HepG2 (cell line): ENCODE measurements at regions not wholly inside any gene's neighbourhood (a gene's known extent, or its start where the extent isn't known, plus 50 kb on each side); places are given as distances from the start of the nearest gene placed in this dataset.

Experiments used
- ATAC-seq: fragments of 200-7000 bp; cut with Tn5 transposase; 3 replicates; pipeline ENCODE4 v1.9.1; 2020; ENCODE audit warnings: mild to moderate bottlenecking, moderate library complexity
- BruUV-seq: library from RNA; stranded (reverse); fragments of 400-500 nt; replicated peaks from 2 replicates; lab custom pipeline; 2021; lab: Mats Ljungman, UMichigan
- CTCF ChIA-PET: fragments of 300-600 bp; formaldehyde crosslinking; extraction: SDS; loops from one replicate; lab custom pipeline; 2021; ENCODE audit warnings: low total read pairs, inconsistent platforms, low intra/inter-chr PET ratio; lab: Yijun Ruan, JAX
- POLR2A ChIA-PET: fragments of 350-600 bp; sonication (Branson Sonifier 250); formaldehyde crosslinking; loops from one replicate; lab custom pipeline; 2020; ENCODE audit warnings: antibody characterized with exemption, inconsistent platforms; lab: Yijun Ruan, JAX
- DNase-seq: peaks from one replicate; pipeline ENCODE4 v3.0.0-alpha.2; 2015; ENCODE audit warnings: low spot score
- FAIRE-seq: peaks from 3 replicates; lab custom pipeline; 2011; peaks lifted over from hg19 to GRCh38; lab: Jason Lieb, UNC
- H2AFZ ChIP-seq: one replicate; pipeline ENCODE4 v1.6.1; 2011; ENCODE audit warnings: low read length, inconsistent platforms
- H3K27ac ChIP-seq: fragments of 300-600 bp; 3 replicates; pipeline ENCODE4 v1.8.0; 2011; ENCODE audit warnings: mixed run types, mild to moderate bottlenecking, mixed read lengths, low read length, inconsistent platforms; ENCODE audit not compliant: insufficient read depth; ENCODE audit errors: extremely low read length
- H3K27me3 ChIP-seq, 2 experiments: fragments of 200-600 bp in 1 of 2; 2 replicates in 1 of 2; 3 replicates in 1 of 2; pipeline versions ENCODE4 v1.6.0 to v1.8.0; 2011; ENCODE audit warnings: low read length in 2 of 2, mild to moderate bottlenecking in 2 of 2, moderate library complexity in 2 of 2, inconsistent platforms in 1 of 2; ENCODE audit not compliant: insufficient read depth in 2 of 2, control insufficient read depth in 1 of 2
- H3K36me3 ChIP-seq, 2 experiments: fragments of 200-600 bp in 1 of 2; replicated peaks in 1 of 2; 2 replicates in 1 of 2; 3 replicates in 1 of 2; pipeline versions ENCODE4 v1.5.1 to v1.8.0; 2011; ENCODE audit warnings: low read length in 2 of 2, inconsistent platforms in 1 of 2; ENCODE audit not compliant: insufficient read depth in 2 of 2, control insufficient read depth in 1 of 2
- H3K4me1 ChIP-seq: 2 replicates; pipeline ENCODE4 v1.5.1; 2012; ENCODE audit warnings: low read length, inconsistent platforms; ENCODE audit not compliant: insufficient read depth
- H3K4me2 ChIP-seq: 2 replicates; pipeline ENCODE4 v1.6.0; 2011; ENCODE audit warnings: low read depth, low read length, inconsistent platforms
- H3K4me3 ChIP-seq, 3 experiments: fragments of 200-600 bp in 1 of 3; sonication (generic), shearing (Covaris generic) in 1 of 3; replicated peaks in 1 of 3; 2 replicates each; pipeline ENCODE4 v1.5.1; 2011 to 2016; ENCODE audit warnings: low read length in 3 of 3, inconsistent platforms in 2 of 3, low read depth in 2 of 3, mild to moderate bottlenecking in 2 of 3, control low read depth in 1 of 3, mixed read lengths in 1 of 3; ENCODE audit not compliant: insufficient read depth in 1 of 3
- H3K79me2 ChIP-seq: one replicate; pipeline ENCODE4 v1.6.1; 2011; ENCODE audit warnings: low read length, inconsistent platforms; ENCODE audit not compliant: insufficient read depth
- H3K9ac ChIP-seq: 2 replicates; pipeline ENCODE4 v1.6.0; 2011; ENCODE audit warnings: mild to moderate bottlenecking, low read depth, low read length, inconsistent platforms; ENCODE audit not compliant: insufficient read depth
- H3K9me3 ChIP-seq: 2 replicates; pipeline ENCODE4 v1.5.1; 2012; ENCODE audit warnings: mild to moderate bottlenecking, low read length
- H4K20me1 ChIP-seq: 2 replicates; pipeline ENCODE4 v1.6.0; 2011; ENCODE audit warnings: inconsistent platforms, mild to moderate bottlenecking, low read length, moderate library complexity; ENCODE audit not compliant: insufficient read depth
- ESRRA ChIP-seq: sonication (generic); formaldehyde crosslinking; IDR thresholded peaks from 2 replicates; pipeline ENCODE4 v1.5.1; 2020; ENCODE audit warnings: mild to moderate bottlenecking, low read depth, missing genetic modification reagents
- GLI4 ChIP-seq: sonication (generic); formaldehyde crosslinking; IDR thresholded peaks from 2 replicates; pipeline ENCODE4 v1.5.1; 2020; ENCODE audit warnings: missing genetic modification reagents, mild to moderate bottlenecking, moderate library complexity, borderline replicate concordance
- GZF1 ChIP-seq: sonication (generic); formaldehyde crosslinking; IDR thresholded peaks from 2 replicates; pipeline ENCODE4 v1.5.1; 2020; ENCODE audit warnings: mild to moderate bottlenecking, missing genetic modification reagents
- NFIC ChIP-seq: IDR thresholded peaks from 2 replicates; pipeline ENCODE4 v1.6.1; 2012; ENCODE audit warnings: mild to moderate bottlenecking, low read length, inconsistent platforms
- PRPF4 ChIP-seq: fragments of 200-400 bp; formaldehyde crosslinking; IDR thresholded peaks from 2 replicates; pipeline ENCODE4 v1.6.1; 2016; ENCODE audit warnings: low read length, low read depth; ENCODE audit not compliant: poor library complexity, severe bottlenecking
- RNF2 ChIP-seq: fragments of 450-650 bp; conservative IDR thresholded peaks from 2 replicates; pipeline ENCODE4 v1.6.1; 2016; ENCODE audit warnings: low read depth
- SRSF4 ChIP-seq: fragments of 200-400 bp; formaldehyde crosslinking; IDR thresholded peaks from one replicate; pipeline ENCODE4 v1.6.1; 2018; ENCODE audit warnings: mild to moderate bottlenecking, low read depth, low read length, moderate library complexity; ENCODE audit not compliant: poor library complexity, severe bottlenecking
- TCF7 ChIP-seq: sonication (generic); IDR thresholded peaks from 2 replicates; pipeline ENCODE4 v1.6.1; 2016; ENCODE audit warnings: antibody characterized with exemption, low read depth
- WIZ ChIP-seq: sonication (generic); formaldehyde crosslinking; IDR thresholded peaks from 2 replicates; pipeline ENCODE4 v1.5.1; 2020; ENCODE audit warnings: mild to moderate bottlenecking, missing genetic modification reagents
- ZBTB21 ChIP-seq: sonication (generic); formaldehyde crosslinking; IDR thresholded peaks from 2 replicates; pipeline ENCODE4 v1.4.0; 2020; ENCODE audit warnings: missing genetic modification reagents
- ZKSCAN1 ChIP-seq: fragments of 150-350 bp; IDR thresholded peaks from 2 replicates; pipeline ENCODE4 v1.6.1; 2014; ENCODE audit warnings: low read length
- ZNF329 ChIP-seq: sonication (generic); formaldehyde crosslinking; IDR thresholded peaks from 2 replicates; pipeline ENCODE4 v1.9.0; 2021; ENCODE audit warnings: low read depth, mild to moderate bottlenecking, missing genetic modification reagents
- ZNF747 ChIP-seq: sonication (generic); formaldehyde crosslinking; IDR thresholded peaks from 2 replicates; pipeline ENCODE4 v1.8.1; 2023; ENCODE audit warnings: missing genetic modification reagents, mild to moderate bottlenecking, borderline replicate concordance
- WGBS: methylation state at CpG from one replicate; pipeline ENCODE4 v1.1.6; 2017; ENCODE audit warnings: low lambda C conversion rate; 5-methylcytosine and 5-hydroxymethylcytosine counted together
- in situ Hi-C: cut with HindIII; loops from 2 replicates; pipeline ENCODE4 v1.10.0; 2017; ENCODE audit warnings: low pct_unique_long_range_greater_than_20kb; ENCODE audit not compliant: extremely low pct_ligation_motif_present
- intact Hi-C: fragments of 100-400 bp; cut with micrococcal nuclease; formaldehyde crosslinking; loops from one replicate; pipeline ENCODE4 v1.10.0; 2022; ENCODE audit not compliant: unreplicated experiment
- TF ChIP-seq, protein P1 (sequence below): sonication (generic); formaldehyde crosslinking; conservative IDR thresholded peaks from 2 replicates; pipeline ENCODE4 v1.8.0; 2022; ENCODE audit warnings: low read depth, missing genetic modification reagents
- TF ChIP-seq, protein P2 (sequence below): sonication (generic); formaldehyde crosslinking; IDR thresholded peaks from 2 replicates; pipeline ENCODE4 v1.5.0; 2020; ENCODE audit warnings: missing genetic modification reagents
- TF ChIP-seq, protein P3 (sequence below): sonication (generic); formaldehyde crosslinking; IDR thresholded peaks from 2 replicates; pipeline ENCODE4 v1.4.0; 2020; ENCODE audit warnings: missing genetic modification reagents

DNA sequence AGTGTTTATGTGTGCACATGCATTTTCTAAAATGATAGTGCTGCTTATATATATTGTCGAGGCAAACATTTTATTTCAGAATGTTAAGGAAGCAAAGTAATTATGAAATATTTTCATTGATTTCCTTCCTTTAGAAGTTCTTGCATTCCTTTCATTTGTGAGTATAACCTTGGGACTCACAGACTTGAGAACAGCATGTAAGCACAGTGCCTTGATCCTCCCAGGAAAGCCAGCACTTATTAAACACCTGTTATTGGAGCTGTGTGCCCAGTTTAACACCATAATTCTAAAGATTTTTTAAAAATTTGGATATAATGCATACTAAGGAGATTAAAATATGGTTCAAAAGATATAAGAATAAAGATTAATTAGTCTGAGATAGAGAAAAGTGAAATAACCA, 554.4 kb upstream of the FAM98A start:
- Histone ChIP-seq H2AFZ (no peak overlapping the region), H3K9ac (no peak overlapping the region), H3K4me2 (no peak overlapping the region), H3K9me3 (peaks cover 39% of the 10 kb centered on the region), H3K79me2 (no peaks in the 10 kb centered on the region), H4K20me1 (no peaks in the 10 kb centered on the region), H3K27ac (no peak overlapping the region), H3K36me3 (no peaks in the 10 kb centered on the region), H3K4me3 (no peak overlapping the region), H3K27me3 (no peaks in the 10 kb centered on the region), H3K4me1 (no peaks in the 10 kb centered on the region)
- TF ChIP-seq GLI4 (no peak), NFIC (no peak), RNF2 (no peak), TCF7 (no peak), ZBTB21 (no peak), GZF1 (CRISPR knock-in tag) (no peak)
- TF ChIP-seq, protein P1, sequence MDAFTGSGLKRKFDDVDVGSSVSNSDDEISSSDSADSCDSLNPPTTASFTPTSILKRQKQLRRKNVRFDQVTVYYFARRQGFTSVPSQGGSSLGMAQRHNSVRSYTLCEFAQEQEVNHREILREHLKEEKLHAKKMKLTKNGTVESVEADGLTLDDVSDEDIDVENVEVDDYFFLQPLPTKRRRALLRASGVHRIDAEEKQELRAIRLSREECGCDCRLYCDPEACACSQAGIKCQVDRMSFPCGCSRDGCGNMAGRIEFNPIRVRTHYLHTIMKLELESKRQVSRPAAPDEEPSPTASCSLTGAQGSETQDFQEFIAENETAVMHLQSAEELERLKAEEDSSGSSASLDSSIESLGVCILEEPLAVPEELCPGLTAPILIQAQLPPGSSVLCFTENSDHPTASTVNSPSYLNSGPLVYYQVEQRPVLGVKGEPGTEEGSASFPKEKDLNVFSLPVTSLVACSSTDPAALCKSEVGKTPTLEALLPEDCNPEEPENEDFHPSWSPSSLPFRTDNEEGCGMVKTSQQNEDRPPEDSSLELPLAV = no peak
- FAIRE-seq (no peak), DNase-seq (no peak), ATAC-seq (no peak)
- 0% methylated on average over 1 of the region's 1 CpG for WGBS
- intact Hi-C loops (no loop called here), in situ Hi-C loops (no loop called here)
- CTCF ChIA-PET = no interaction called here
- POLR2A ChIA-PET = no interaction called here
- BruUV-seq = no TSS peak

DNA sequence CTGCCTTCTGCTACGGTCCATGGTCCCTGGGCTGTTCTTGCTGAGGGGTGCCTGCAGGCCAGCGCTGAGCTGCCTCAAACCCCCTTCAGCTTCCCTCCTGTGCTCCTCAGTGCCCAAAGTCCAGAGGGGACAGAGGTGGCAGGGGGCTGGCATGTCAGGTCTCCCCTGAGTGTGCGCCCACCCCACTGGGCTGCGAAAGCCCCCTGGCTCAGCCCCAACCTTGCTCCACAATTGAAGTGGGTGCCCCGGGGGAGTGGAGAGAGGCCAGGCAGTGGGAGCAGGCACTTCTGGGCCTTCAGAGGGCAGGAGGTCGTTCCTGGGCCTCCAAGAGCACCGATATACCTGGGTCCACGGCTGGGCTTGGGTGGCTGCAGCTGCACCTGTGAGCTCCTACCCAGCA, 548.7 kb upstream of the FAM98A start:
- Histone ChIP-seq H3K4me1 (no peaks in the 10 kb centered on the region), H3K9me3 (peaks cover 79% of the 10 kb centered on the region), H3K9ac (no peak overlapping the region), H3K4me3 (no peak overlapping the region), H2AFZ (no peak overlapping the region), H3K27ac (no peak overlapping the region), H3K27me3 (no peaks in the 10 kb centered on the region), H3K4me2 (no peak overlapping the region), H3K79me2 (no peaks in the 10 kb centered on the region), H3K36me3 (no peaks in the 10 kb centered on the region), H4K20me1 (no peaks in the 10 kb centered on the region)
- ATAC-seq (no peak), DNase-seq (no peak), FAIRE-seq (no peak)
- CTCF ChIA-PET = no interaction called here
- no TSS peak for BruUV-seq
- intact Hi-C loops (no loop called here), in situ Hi-C loops (no loop called here)
- 36% methylated on average over 7 of the region's 8 CpGs for WGBS
- POLR2A ChIA-PET = no interaction called here
- TF ChIP-seq PRPF4 (no peak), ESRRA (CRISPR knock-in tag) (no peak), ZNF747 (no peak), WIZ (CRISPR knock-in tag) (no peak), ZKSCAN1 (no peak), SRSF4 (no peak), ZNF329 (CRISPR knock-in tag) (no peak)
- TF ChIP-seq, protein P2, sequence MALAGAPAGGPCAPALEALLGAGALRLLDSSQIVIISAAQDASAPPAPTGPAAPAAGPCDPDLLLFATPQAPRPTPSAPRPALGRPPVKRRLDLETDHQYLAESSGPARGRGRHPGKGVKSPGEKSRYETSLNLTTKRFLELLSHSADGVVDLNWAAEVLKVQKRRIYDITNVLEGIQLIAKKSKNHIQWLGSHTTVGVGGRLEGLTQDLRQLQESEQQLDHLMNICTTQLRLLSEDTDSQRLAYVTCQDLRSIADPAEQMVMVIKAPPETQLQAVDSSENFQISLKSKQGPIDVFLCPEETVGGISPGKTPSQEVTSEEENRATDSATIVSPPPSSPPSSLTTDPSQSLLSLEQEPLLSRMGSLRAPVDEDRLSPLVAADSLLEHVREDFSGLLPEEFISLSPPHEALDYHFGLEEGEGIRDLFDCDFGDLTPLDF (CRISPR knock-in tag) = no peak
- TF ChIP-seq, protein P3, sequence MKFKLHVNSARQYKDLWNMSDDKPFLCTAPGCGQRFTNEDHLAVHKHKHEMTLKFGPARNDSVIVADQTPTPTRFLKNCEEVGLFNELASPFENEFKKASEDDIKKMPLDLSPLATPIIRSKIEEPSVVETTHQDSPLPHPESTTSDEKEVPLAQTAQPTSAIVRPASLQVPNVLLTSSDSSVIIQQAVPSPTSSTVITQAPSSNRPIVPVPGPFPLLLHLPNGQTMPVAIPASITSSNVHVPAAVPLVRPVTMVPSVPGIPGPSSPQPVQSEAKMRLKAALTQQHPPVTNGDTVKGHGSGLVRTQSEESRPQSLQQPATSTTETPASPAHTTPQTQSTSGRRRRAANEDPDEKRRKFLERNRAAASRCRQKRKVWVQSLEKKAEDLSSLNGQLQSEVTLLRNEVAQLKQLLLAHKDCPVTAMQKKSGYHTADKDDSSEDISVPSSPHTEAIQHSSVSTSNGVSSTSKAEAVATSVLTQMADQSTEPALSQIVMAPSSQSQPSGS (CRISPR knock-in tag) = no peak
